Rectal smooth muscle tissue (tissue), 1 donor: ENCODE measurements at regions not wholly inside any gene's neighbourhood (a gene's known extent, or its start where the extent isn't known, plus 50 kb on each side); places are given as distances from the start of the nearest gene placed in this dataset.

ENCODE experiments used
- H3K27ac ChIP-seq: one replicate; pipeline ENCODE4 v1.7.0; 2013; ENCODE audit warnings: low read depth, low read length, inconsistent platforms
- H3K27me3 ChIP-seq: one replicate; pipeline ENCODE4 v1.7.0; 2013; ENCODE audit warnings: low read length; ENCODE audit not compliant: control insufficient read depth, insufficient read depth
- H3K36me3 ChIP-seq: one replicate; pipeline ENCODE4 v1.7.0; 2013; ENCODE audit warnings: low read length; ENCODE audit not compliant: control insufficient read depth, insufficient read depth
- H3K4me1 ChIP-seq: one replicate; pipeline ENCODE4 v1.7.0; 2013; ENCODE audit warnings: low read length; ENCODE audit not compliant: control insufficient read depth, insufficient read depth
- H3K4me3 ChIP-seq: one replicate; pipeline ENCODE4 v1.7.0; 2013; ENCODE audit warnings: low read length
- H3K9ac ChIP-seq: one replicate; pipeline ENCODE4 v1.7.0; 2013; ENCODE audit warnings: low read length

GRCh38 chr18:47745227-47745626 is 185.2 kb downstream of the SMAD2 start:
- Histone ChIP-seq H3K4me3 (no peak overlapping the region), H3K27me3 (peaks cover 4% of the 10 kb centered on the region), H3K4me1 (no peaks in the 10 kb centered on the region), H3K9ac (no peak overlapping the region), H3K27ac (no peak overlapping the region), H3K36me3 (no peaks in the 10 kb centered on the region)

GRCh38 chr18:47737956-47738355 is 192.5 kb downstream of the SMAD2 start:
- Histone ChIP-seq H3K36me3 (no peaks in the 10 kb centered on the region), H3K27ac (no peak overlapping the region), H3K4me1 (no peaks in the 10 kb centered on the region), H3K9ac (no peak overlapping the region), H3K27me3 (peaks cover 4% of the 10 kb centered on the region), H3K4me3 (no peak overlapping the region)

GRCh38 chr18:47737198-47737830 is 193.1 kb downstream of the SMAD2 start:
- no peak overlapping the region for H3K4me3 ChIP-seq
- no peak overlapping the region for H3K9ac ChIP-seq
- no peak overlapping the region for H3K27ac ChIP-seq
- H3K4me1 ChIP-seq, result no peaks in the 10 kb centered on the region
- no peaks in the 10 kb centered on the region for H3K36me3 ChIP-seq
- peaks cover 4% of the 10 kb centered on the region for H3K27me3 ChIP-seq

GRCh38 chr18:47736376-47737140 is 193.9 kb downstream of the SMAD2 start:
- Histone ChIP-seq H3K36me3 (no peaks in the 10 kb centered on the region), H3K4me3 (no peak overlapping the region), H3K4me1 (no peaks in the 10 kb centered on the region), H3K27me3 (peaks cover 4% of the 10 kb centered on the region), H3K9ac (no peak overlapping the region), H3K27ac (no peak overlapping the region)

GRCh38 chr18:47735041-47735702 is 195.3 kb downstream of the SMAD2 start:
- Histone ChIP-seq H3K9ac (no peak overlapping the region), H3K27me3 (peaks cover 4% of the 10 kb centered on the region), H3K36me3 (no peaks in the 10 kb centered on the region), H3K4me1 (no peaks in the 10 kb centered on the region), H3K27ac (no peak overlapping the region), H3K4me3 (no peak overlapping the region)

- Histone ChIP-seq H3K4me3 (no peak overlapping the region), H3K27me3 (peaks cover 4% of the 10 kb centered on the region), H3K36me3 (no peaks in the 10 kb centered on the region), H3K27ac (no peak overlapping the region), H3K4me1 (no peaks in the 10 kb centered on the region), H3K9ac (no peak overlapping the region)
Observed at GRCh38 chr18:47731276-47731675, 199.2 kb downstream of the SMAD2 start.

GRCh38 chr18:47730795-47731194 is 199.7 kb downstream of the SMAD2 start:
- H3K36me3 ChIP-seq, result no peaks in the 10 kb centered on the region
- no peaks in the 10 kb centered on the region for H3K4me1 ChIP-seq
- peaks cover 4% of the 10 kb centered on the region for H3K27me3 ChIP-seq
- no peak overlapping the region for H3K4me3 ChIP-seq
- no peak overlapping the region for H3K9ac ChIP-seq
- no peak overlapping the region for H3K27ac ChIP-seq

GRCh38 chr18:47729356-47729755 is 201.1 kb downstream of the SMAD2 start:
- Histone ChIP-seq H3K9ac (no peak overlapping the region), H3K4me1 (no peaks in the 10 kb centered on the region), H3K36me3 (no peaks in the 10 kb centered on the region), H3K27ac (no peak overlapping the region), H3K27me3 (peaks cover under 1% of the 10 kb centered on the region), H3K4me3 (no peak overlapping the region)

- Histone ChIP-seq H3K27me3 (peaks cover 3% of the 10 kb centered on the region), H3K27ac (no peak overlapping the region), H3K4me3 (no peak overlapping the region), H3K36me3 (no peaks in the 10 kb centered on the region), H3K9ac (no peak overlapping the region), H3K4me1 (no peaks in the 10 kb centered on the region)
Observed at GRCh38 chr18:47728921-47729320, 201.5 kb downstream of the SMAD2 start.

GRCh38 chr18:47727409-47727808 is 203.1 kb downstream of the SMAD2 start:
- H3K4me3 ChIP-seq, result no peak overlapping the region
- H3K4me1 ChIP-seq, result no peaks in the 10 kb centered on the region
- peaks cover 3% of the 10 kb centered on the region for H3K27me3 ChIP-seq
- H3K36me3 ChIP-seq, result no peaks in the 10 kb centered on the region
- no peak overlapping the region for H3K9ac ChIP-seq
- no peak overlapping the region for H3K27ac ChIP-seq

- no peaks in the 10 kb centered on the region for H3K4me1 ChIP-seq
- no peak overlapping the region for H3K4me3 ChIP-seq
- no peak overlapping the region for H3K27ac ChIP-seq
- H3K36me3 ChIP-seq, result no peaks in the 10 kb centered on the region
- peaks cover 3% of the 10 kb centered on the region for H3K27me3 ChIP-seq
- no peak overlapping the region for H3K9ac ChIP-seq
Observed at GRCh38 chr18:47726550-47726949, 203.9 kb downstream of the SMAD2 start.

GRCh38 chr18:47725656-47726055 is 204.8 kb downstream of the SMAD2 start:
- no peak overlapping the region for H3K4me3 ChIP-seq
- H3K9ac ChIP-seq, result no peak overlapping the region
- no peaks in the 10 kb centered on the region for H3K4me1 ChIP-seq
- no peak overlapping the region for H3K27ac ChIP-seq
- no peaks in the 10 kb centered on the region for H3K36me3 ChIP-seq
- H3K27me3 ChIP-seq, result peaks cover 3% of the 10 kb centered on the region
